PC-3 (cell line): ENCODE measurements at regions not wholly inside any gene's neighbourhood (a gene's known extent, or its start where the extent isn't known, plus 50 kb on each side); places are given as distances from the start of the nearest gene placed in this dataset.

ENCODE experiments used
- CTCF ChIP-seq: fragments of 300-600 bp; sonication (generic); conservative IDR thresholded peaks from 2 replicates; pipeline ENCODE4 v1.5.1; 2017; ENCODE audit warnings: antibody characterized with exemption, low read depth, mild to moderate bottlenecking, low read length
- EZH2 ChIP-seq: fragments of 300-600 bp; sonication (generic); IDR thresholded peaks from one replicate; pipeline ENCODE4 v1.6.1; 2017; ENCODE audit warnings: antibody characterized with exemption, mild to moderate bottlenecking, low read length; ENCODE audit not compliant: unreplicated experiment

GRCh38 chr7:19928247-19928646, 154.8 kb upstream of the TMEM196 start:
- no peak for TF ChIP-seq CTCF
- TF ChIP-seq EZH2 = no peak
